Keratinocyte (primary cell): ENCODE measurements at regions not wholly inside any gene's neighbourhood (a gene's known extent, or its start where the extent isn't known, plus 50 kb on each side); places are given as distances from the start of the nearest gene placed in this dataset.

ENCODE experiments used
- CTCF ChIP-seq, 3 experiments: IDR thresholded peaks in 1 of 3; conservative IDR thresholded peaks in 1 of 3; optimal IDR thresholded peaks in 1 of 3; 2 replicates in 2 of 3; 3 replicates in 1 of 3; pipeline versions ENCODE3 to v1.5.1; 2011; ENCODE audit warnings: low read length in 3 of 3, mild to moderate bottlenecking in 3 of 3, moderate library complexity in 2 of 3, control low read depth in 1 of 3, inconsistent platforms in 1 of 3; ENCODE audit not compliant: insufficient read depth in 2 of 3; ENCODE audit errors: extremely low read depth in 1 of 3
- EZH2 ChIP-seq: IDR thresholded peaks from one replicate; pipeline ENCODE4 v1.6.1; 2012; ENCODE audit warnings: inconsistent platforms, mild to moderate bottlenecking, low read length, moderate library complexity

- TF ChIP-seq CTCF (optimal IDR thresholded peaks at IDR 0.05 in 1 of 3, IDR thresholded peaks at IDR 0.05 in 1 of 3, conservative IDR thresholded peaks at IDR 0.05 in 1 of 3; ENCODE audit: extremely low read depth in 1 of 3, insufficient read depth in 2 of 3, low read length in 3 of 3) (no peak), EZH2 (no peak)
These were observed 139.4 kb upstream of the CWC22 start for GRCh38 chr2:180146541-180146940.
